Erythroblast (primary cell): ENCODE measurements at regions not wholly inside any gene's neighbourhood (a gene's known extent, or its start where the extent isn't known, plus 50 kb on each side); places are given as distances from the start of the nearest gene placed in this dataset.

Experiments
- GATA1 ChIP-seq: IDR thresholded peaks from 2 replicates; pipeline ENCODE4 v1.6.1; 2011; ENCODE audit warnings: low read depth, mild to moderate bottlenecking, control low read depth, low read length, moderate library complexity
- POLR2A ChIP-seq: IDR thresholded peaks from 2 replicates; pipeline ENCODE4 v1.6.1; 2011; ENCODE audit warnings: mild to moderate bottlenecking, low read length

DNA sequence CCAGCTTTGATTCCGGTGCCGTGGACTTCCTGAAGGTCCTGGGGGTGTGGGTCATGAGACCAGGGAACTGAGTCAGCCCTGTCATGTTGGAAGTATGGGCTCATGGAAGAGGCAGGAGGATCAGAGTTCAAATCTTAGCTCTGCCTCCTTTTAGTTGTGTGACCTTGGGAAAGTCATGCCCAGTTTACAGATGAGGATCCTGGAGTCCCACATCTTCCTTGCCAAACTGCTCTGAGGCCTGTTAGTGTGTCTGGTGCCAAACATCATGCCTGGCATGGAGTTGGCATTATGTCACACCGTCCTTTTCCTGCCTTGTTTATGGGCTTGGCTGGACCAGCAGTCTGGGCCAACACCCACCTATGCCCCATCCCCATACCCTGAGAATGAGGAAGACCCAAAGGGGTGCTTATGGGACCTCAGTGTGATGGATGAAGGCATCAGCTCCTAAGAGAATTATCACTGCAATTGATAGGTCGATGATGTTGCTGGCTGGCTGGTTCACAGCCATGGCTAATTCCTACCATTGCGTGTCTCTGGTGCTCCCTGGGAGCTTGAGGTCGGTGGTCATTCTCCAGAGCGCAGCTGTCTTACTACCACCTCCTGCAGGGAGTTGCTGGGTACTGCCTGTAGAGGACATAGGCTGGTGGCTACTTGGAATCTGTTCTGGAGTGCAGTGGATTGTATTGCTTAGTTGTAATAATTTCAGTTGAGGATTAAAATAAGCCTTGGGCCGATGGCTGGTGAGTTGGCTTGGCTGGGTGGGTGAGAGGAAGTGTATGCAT lies 140.5 kb upstream of the PITX1 start:
- TF ChIP-seq POLR2A (no peak), GATA1 (no peak)
